ENCODE measurements at regions not wholly inside any gene's neighbourhood (a gene's known extent, or its start where the extent isn't known, plus 50 kb on each side); places are given as distances from the start of the nearest gene placed in this dataset.

DNA sequence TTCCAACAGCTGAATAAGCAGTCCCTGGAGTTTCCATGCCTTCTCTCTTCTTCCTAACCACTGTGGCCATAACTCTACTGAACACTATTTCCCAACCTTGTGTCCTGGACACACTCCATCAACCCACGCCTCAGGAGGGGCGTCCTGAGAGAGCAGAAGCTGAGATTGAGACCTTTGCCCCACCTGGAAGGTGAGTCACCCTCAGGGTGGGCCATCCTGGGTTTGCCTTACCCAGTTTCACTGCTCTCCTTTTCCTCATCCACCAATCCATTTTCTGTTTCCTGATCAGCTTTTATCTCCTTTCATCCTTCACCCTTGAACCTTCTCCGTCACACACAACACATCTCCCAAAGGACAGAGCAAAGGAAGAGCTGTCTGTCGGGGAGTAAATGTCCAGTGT lies 91.4 kb downstream of the TMEM130 start:
- Histone ChIP-seq H3K79me1 (replicated peaks; ENCODE audit: low read length, poor library complexity, severe bottlenecking) (no peaks in the 10 kb centered on the region), H2AFZ (ENCODE audit: low read depth, low read length) (no peak overlapping the region), H3K27me3 (ENCODE audit: control insufficient read depth in 1 of 2, insufficient read depth in 1 of 2, low read length in 2 of 2) (peaks cover 0 to 23% of the 10 kb centered on the region in 2 experiments), H2BK15ac (ENCODE audit: low read depth, poor library complexity, severe bottlenecking) (no peak overlapping the region), H2BK120ac (ENCODE audit: low read depth, low read length) (no peak overlapping the region), H2BK12ac (ENCODE audit: low read length in 2 of 2) (no peak overlapping the region), H4K8ac (ENCODE audit: low read length) (no peak overlapping the region), H4K91ac (ENCODE audit: low read length) (no peak overlapping the region), H3K27ac (ENCODE audit: low read length, poor library complexity, severe bottlenecking) (no peak overlapping the region), H3K9ac (ENCODE audit: low read length) (no peak overlapping the region), H3K4ac (ENCODE audit: low read depth in 1 of 2, low read length in 2 of 2) (no peak overlapping the region), H3K9me3 (ENCODE audit: control insufficient read depth, low read length) (no peaks in the 10 kb centered on the region), H2AK5ac (ENCODE audit: low read length, severe bottlenecking) (no peak overlapping the region), H3K18ac (ENCODE audit: low read depth in 1 of 2, low read length in 2 of 2) (no peak overlapping the region), H3K36me3 (ENCODE audit: control insufficient read depth in 1 of 2, insufficient read depth in 2 of 2, low read depth in 1 of 2, low read length in 2 of 2) (no peaks in the 10 kb centered on the region), H3K4me3 (ENCODE audit: insufficient read depth in 1 of 2, low read depth in 1 of 2, low read length in 2 of 2) (no peak overlapping the region), H3K4me1 (ENCODE audit: control insufficient read depth, insufficient read depth, low read depth, low read length) (no peaks in the 10 kb centered on the region), H3K23ac (ENCODE audit: low read length in 2 of 2) (no peak overlapping the region), H3K4me2 (ENCODE audit: low read length, poor library complexity, severe bottlenecking) (no peak overlapping the region), H3K14ac (ENCODE audit: low read length in 2 of 2) (no peak overlapping the region), H2BK5ac (ENCODE audit: low read depth, low read length, poor library complexity, severe bottlenecking) (no peak overlapping the region)
- WGBS = 71% methylated on average over 4 of the region's 4 CpGs
- no peak for DNase-seq

DNA sequence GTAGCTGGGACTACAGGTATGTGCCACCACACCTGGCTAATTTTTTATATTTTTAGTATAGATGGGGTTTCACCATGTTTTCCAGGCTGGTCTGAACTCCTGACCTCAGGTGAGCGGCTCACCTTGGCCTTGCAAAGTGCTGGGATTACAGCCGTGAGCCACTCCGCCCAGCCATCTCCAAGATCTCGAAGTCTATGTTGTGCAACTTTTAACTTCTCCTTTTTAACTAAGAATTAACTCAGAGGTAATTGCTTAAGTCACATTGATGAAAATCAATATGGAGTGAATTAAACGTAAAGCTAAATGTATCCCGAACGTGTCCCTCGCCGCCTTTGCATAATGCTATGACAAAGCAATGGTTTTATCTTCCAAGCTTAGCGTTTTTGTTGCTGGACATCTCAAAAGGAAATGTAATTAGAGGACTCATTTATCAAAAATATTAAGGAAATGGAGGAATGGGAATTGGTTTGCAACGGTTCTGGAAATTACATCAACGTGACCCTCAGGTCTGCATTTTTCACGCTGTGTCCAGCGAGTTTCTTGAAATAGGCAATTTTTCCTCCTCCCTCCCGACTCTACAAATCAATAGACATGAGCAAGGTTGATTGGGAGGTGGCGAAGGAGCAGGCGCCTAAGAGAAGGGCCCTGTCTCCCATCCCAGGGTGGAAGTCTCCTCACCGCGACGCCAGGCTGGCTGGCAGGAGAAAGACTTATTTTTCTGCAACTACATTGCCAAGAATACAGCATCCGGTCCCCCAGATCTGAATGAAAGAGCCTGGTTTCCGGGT lies 89.8 kb downstream of the TMEM130 start:
- H3K27me3 ChIP-seq (ENCODE audit: control insufficient read depth in 1 of 2, insufficient read depth in 1 of 2, low read length in 2 of 2) = peaks cover 0 to 32% of the 10 kb centered on the region in 2 experiments
- H3K9me3 ChIP-seq (ENCODE audit: control insufficient read depth, low read length) = no peaks in the 10 kb centered on the region
- WGBS = 91% methylated on average over 14 of the region's 22 CpGs
- no peak overlapping the region for H3K18ac ChIP-seq (ENCODE audit: low read depth in 1 of 2, low read length in 2 of 2)
- H2AK5ac ChIP-seq (ENCODE audit: low read length, severe bottlenecking) = no peak overlapping the region
- H3K14ac ChIP-seq (ENCODE audit: low read length in 2 of 2) = no peak overlapping the region
- H3K4me2 ChIP-seq (ENCODE audit: low read length, poor library complexity, severe bottlenecking) = no peak overlapping the region
- no peak overlapping the region for H3K4ac ChIP-seq (ENCODE audit: low read depth in 1 of 2, low read length in 2 of 2)
- H3K9ac ChIP-seq (ENCODE audit: low read length) = no peak overlapping the region
- H3K23ac ChIP-seq (ENCODE audit: low read length in 2 of 2) = no peak overlapping the region
- H2BK120ac ChIP-seq (ENCODE audit: low read depth, low read length) = no peak overlapping the region
- H3K79me1 ChIP-seq (replicated peaks; ENCODE audit: low read length, poor library complexity, severe bottlenecking) = no peaks in the 10 kb centered on the region
- no peak overlapping the region for H3K4me3 ChIP-seq (ENCODE audit: insufficient read depth in 1 of 2, low read depth in 1 of 2, low read length in 2 of 2)
- H2BK15ac ChIP-seq (ENCODE audit: low read depth, poor library complexity, severe bottlenecking) = no peak overlapping the region
- H2AFZ ChIP-seq (ENCODE audit: low read depth, low read length) = no peak overlapping the region
- H4K91ac ChIP-seq (ENCODE audit: low read length) = no peak overlapping the region
- no peak overlapping the region for H2BK5ac ChIP-seq (ENCODE audit: low read depth, low read length, poor library complexity, severe bottlenecking)
- DNase-seq = no peak
- H3K36me3 ChIP-seq (ENCODE audit: control insufficient read depth in 1 of 2, insufficient read depth in 2 of 2, low read depth in 1 of 2, low read length in 2 of 2) = no peaks in the 10 kb centered on the region
- no peak overlapping the region for H4K8ac ChIP-seq (ENCODE audit: low read length)
- H2BK12ac ChIP-seq (ENCODE audit: low read length in 2 of 2) = no peak overlapping the region
- H3K27ac ChIP-seq (ENCODE audit: low read length, poor library complexity, severe bottlenecking) = no peak overlapping the region
- no peaks in the 10 kb centered on the region for H3K4me1 ChIP-seq (ENCODE audit: control insufficient read depth, insufficient read depth, low read depth, low read length)

DNA sequence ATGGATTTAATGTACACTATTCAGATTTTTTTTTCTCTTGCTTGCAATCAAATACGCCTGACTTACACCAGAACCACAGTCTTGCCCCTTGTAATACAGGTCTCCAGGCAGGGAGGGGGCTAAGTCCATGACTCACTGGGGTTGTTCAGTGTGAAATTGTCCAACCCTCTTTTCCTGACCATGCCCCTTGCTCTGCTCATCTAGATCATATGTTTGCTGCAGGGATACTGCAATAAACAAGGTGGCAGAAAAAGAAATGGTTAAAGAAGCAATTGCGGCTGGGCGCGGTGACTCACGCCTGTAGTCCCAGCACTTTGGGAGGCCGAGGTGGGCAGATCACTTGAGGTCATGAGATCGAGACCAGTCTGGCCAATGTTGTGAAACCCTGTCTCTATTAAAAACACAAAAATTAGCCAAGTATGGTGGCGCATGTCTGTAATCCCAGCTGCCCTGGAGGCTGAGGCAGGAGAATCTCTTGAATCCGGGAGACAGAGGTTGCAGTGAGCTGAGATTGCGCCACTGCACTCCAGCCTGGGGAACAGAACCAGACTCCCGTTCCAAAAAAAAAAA lies 85.5 kb downstream of the TMEM130 start:
- Histone ChIP-seq H3K79me1 (replicated peaks; ENCODE audit: low read length, poor library complexity, severe bottlenecking) (no peaks in the 10 kb centered on the region), H3K23ac (ENCODE audit: low read length in 2 of 2) (no peak overlapping the region), H3K4me3 (ENCODE audit: insufficient read depth in 1 of 2, low read depth in 1 of 2, low read length in 2 of 2) (no peak overlapping the region), H4K8ac (ENCODE audit: low read length) (no peak overlapping the region), H3K9me3 (ENCODE audit: control insufficient read depth, low read length) (no peaks in the 10 kb centered on the region), H3K4me1 (ENCODE audit: control insufficient read depth, insufficient read depth, low read depth, low read length) (no peaks in the 10 kb centered on the region), H2BK15ac (ENCODE audit: low read depth, poor library complexity, severe bottlenecking) (no peak overlapping the region), H3K18ac (ENCODE audit: low read depth in 1 of 2, low read length in 2 of 2) (no peak overlapping the region), H3K9ac (ENCODE audit: low read length) (no peak overlapping the region), H2AK5ac (ENCODE audit: low read length, severe bottlenecking) (no peak overlapping the region), H3K14ac (ENCODE audit: low read length in 2 of 2) (no peak overlapping the region), H2BK120ac (ENCODE audit: low read depth, low read length) (no peak overlapping the region), H3K4me2 (ENCODE audit: low read length, poor library complexity, severe bottlenecking) (no peak overlapping the region), H4K91ac (ENCODE audit: low read length) (no peak overlapping the region), H3K27ac (ENCODE audit: low read length, poor library complexity, severe bottlenecking) (no peak overlapping the region), H3K4ac (ENCODE audit: low read depth in 1 of 2, low read length in 2 of 2) (no peak overlapping the region), H3K27me3 (ENCODE audit: control insufficient read depth in 1 of 2, insufficient read depth in 1 of 2, low read length in 2 of 2) (peaks cover 0 to 20% of the 10 kb centered on the region in 2 experiments), H3K36me3 (ENCODE audit: control insufficient read depth in 1 of 2, insufficient read depth in 2 of 2, low read depth in 1 of 2, low read length in 2 of 2) (no peaks in the 10 kb centered on the region), H2BK5ac (ENCODE audit: low read depth, low read length, poor library complexity, severe bottlenecking) (no peak overlapping the region), H2AFZ (ENCODE audit: low read depth, low read length) (no peak overlapping the region), H2BK12ac (ENCODE audit: low read length in 2 of 2) (no peak overlapping the region)
- 82% methylated on average over 10 of the region's 11 CpGs for WGBS
- no peak for DNase-seq

DNA sequence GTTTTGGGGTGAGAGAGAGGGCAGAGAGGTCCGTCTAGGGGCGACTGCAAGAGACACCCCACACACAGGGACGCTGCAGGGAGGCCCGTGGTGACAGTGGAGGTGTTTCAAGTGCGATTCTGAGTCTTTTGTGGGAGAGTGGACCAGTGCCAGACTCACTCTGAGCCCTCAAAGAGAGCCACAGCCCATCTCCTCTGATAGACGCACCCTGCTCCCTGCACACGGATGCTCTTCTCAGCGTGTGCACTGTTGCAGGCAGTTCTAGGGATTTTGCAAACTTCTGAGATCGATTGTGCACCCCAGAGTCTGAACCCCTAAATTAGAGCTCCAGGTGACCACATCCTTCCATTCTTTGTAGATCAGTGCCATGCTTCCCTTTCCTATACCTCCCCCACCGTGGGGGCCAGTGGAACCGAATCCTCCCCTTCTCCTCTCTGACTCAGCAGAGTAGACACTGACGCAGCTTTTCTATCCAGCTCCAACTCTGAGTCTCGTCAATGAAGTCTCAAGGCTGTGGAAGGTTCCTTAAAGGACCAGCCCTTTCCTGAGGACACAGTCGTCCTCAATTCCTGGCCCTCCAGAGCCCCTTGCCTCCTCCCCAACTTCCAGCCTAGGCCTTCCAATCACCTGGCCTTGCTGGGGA lies 83.8 kb downstream of the TMEM130 start:
- Histone ChIP-seq H3K14ac (ENCODE audit: low read length in 2 of 2) (no peak overlapping the region), H3K4ac (ENCODE audit: low read depth in 1 of 2, low read length in 2 of 2) (no peak overlapping the region), H3K4me2 (ENCODE audit: low read length, poor library complexity, severe bottlenecking) (no peak overlapping the region), H2BK120ac (ENCODE audit: low read depth, low read length) (no peak overlapping the region), H3K23ac (ENCODE audit: low read length in 2 of 2) (no peak overlapping the region), H3K27me3 (ENCODE audit: control insufficient read depth in 1 of 2, insufficient read depth in 1 of 2, low read length in 2 of 2) (peaks cover 0 to 22% of the 10 kb centered on the region in 2 experiments), H2BK5ac (ENCODE audit: low read depth, low read length, poor library complexity, severe bottlenecking) (no peak overlapping the region), H3K4me3 (ENCODE audit: insufficient read depth in 1 of 2, low read depth in 1 of 2, low read length in 2 of 2) (no peak overlapping the region), H3K9me3 (ENCODE audit: control insufficient read depth, low read length) (no peaks in the 10 kb centered on the region), H3K27ac (ENCODE audit: low read length, poor library complexity, severe bottlenecking) (no peak overlapping the region), H2BK15ac (ENCODE audit: low read depth, poor library complexity, severe bottlenecking) (no peak overlapping the region), H2AFZ (ENCODE audit: low read depth, low read length) (no peak overlapping the region), H2AK5ac (ENCODE audit: low read length, severe bottlenecking) (no peak overlapping the region), H2BK12ac (ENCODE audit: low read length in 2 of 2) (no peak overlapping the region), H3K79me1 (replicated peaks; ENCODE audit: low read length, poor library complexity, severe bottlenecking) (no peaks in the 10 kb centered on the region), H4K8ac (ENCODE audit: low read length) (no peak overlapping the region), H3K4me1 (ENCODE audit: control insufficient read depth, insufficient read depth, low read depth, low read length) (no peaks in the 10 kb centered on the region), H3K36me3 (ENCODE audit: control insufficient read depth in 1 of 2, insufficient read depth in 2 of 2, low read depth in 1 of 2, low read length in 2 of 2) (no peaks in the 10 kb centered on the region), H3K9ac (ENCODE audit: low read length) (no peak overlapping the region), H4K91ac (ENCODE audit: low read length) (no peak overlapping the region), H3K18ac (ENCODE audit: low read depth in 1 of 2, low read length in 2 of 2) (no peak overlapping the region)
- 71% methylated on average over 13 of the region's 14 CpGs for WGBS
- DNase-seq = no peak

All from mesenchymal stem cell (in vitro differentiated cells and primary cell).